KMS-11 (cell line): ENCODE measurements at regions not wholly inside any gene's neighbourhood (a gene's known extent, or its start where the extent isn't known, plus 50 kb on each side); places are given as distances from the start of the nearest gene placed in this dataset.

Experiments used
- H2AFZ ChIP-seq: fragments of 200-600 bp; sonication (generic); 2 replicates; pipeline ENCODE4 v1.6.1; 2016; ENCODE audit warnings: antibody characterized with exemption, mixed run types, low read depth
- H3K27ac ChIP-seq: fragments of 200-600 bp; sonication (generic); 2 replicates; pipeline ENCODE4 v1.6.1; 2016; ENCODE audit warnings: mild to moderate bottlenecking, mixed run types
- H3K27me3 ChIP-seq: fragments of 200-600 bp; sonication (generic); 2 replicates; pipeline ENCODE4 v1.6.1; 2017; ENCODE audit warnings: mild to moderate bottlenecking, low read depth, mixed run types, moderate library complexity; ENCODE audit not compliant: insufficient read depth
- H3K36me3 ChIP-seq: fragments of 200-600 bp; sonication (generic); 2 replicates; pipeline ENCODE4 v1.6.1; 2017; ENCODE audit warnings: mild to moderate bottlenecking, mixed run types; ENCODE audit not compliant: insufficient read depth
- H3K4me1 ChIP-seq: fragments of 200-600 bp; sonication (generic); 2 replicates; pipeline ENCODE4 v1.6.1; 2016; ENCODE audit warnings: mild to moderate bottlenecking, low read depth, mixed run types; ENCODE audit not compliant: poor library complexity, severe bottlenecking
- H3K4me2 ChIP-seq: fragments of 200-600 bp; sonication (generic); 2 replicates; pipeline ENCODE4 v1.7.0; 2016; ENCODE audit warnings: mild to moderate bottlenecking, mixed run types
- H3K4me3 ChIP-seq: fragments of 200-600 bp; sonication (generic); IDR thresholded peaks from 2 replicates; pipeline ENCODE4 v1.6.1; 2017; ENCODE audit warnings: low read depth, low read length, mixed read lengths; ENCODE audit not compliant: insufficient read depth
- H3K79me2 ChIP-seq: fragments of 200-600 bp; sonication (generic); 2 replicates; pipeline ENCODE4 v1.6.1; 2016; ENCODE audit warnings: low read depth, mixed run types; ENCODE audit not compliant: insufficient read depth
- H3K9ac ChIP-seq: fragments of 200-600 bp; sonication (generic); 2 replicates; pipeline ENCODE4 v1.6.1; 2016; ENCODE audit warnings: mild to moderate bottlenecking, mixed run types
- H4K20me1 ChIP-seq: fragments of 200-600 bp; sonication (generic); 2 replicates; pipeline ENCODE4 v1.6.1; 2016; ENCODE audit warnings: mild to moderate bottlenecking, mixed run types; ENCODE audit not compliant: insufficient read depth
- CTCF ChIP-seq: fragments of 200-600 bp; sonication (generic); conservative IDR thresholded peaks from 2 replicates; pipeline ENCODE4 v1.6.1; 2017; ENCODE audit warnings: low read depth, mild to moderate bottlenecking, antibody characterized with exemption, low read length, moderate library complexity, mixed read lengths

GRCh38 chr7:42753367-42753766, 158.5 kb downstream of the C7orf25 start:
- TF ChIP-seq CTCF: no peak
- Histone ChIP-seq H3K27me3 (no peaks in the 10 kb centered on the region), H4K20me1 (no peaks in the 10 kb centered on the region), H3K4me3 (no peak overlapping the region), H3K79me2 (no peaks in the 10 kb centered on the region), H3K36me3 (no peaks in the 10 kb centered on the region), H3K27ac (no peak overlapping the region), H2AFZ (no peak overlapping the region), H3K4me2 (no peak overlapping the region), H3K9ac (no peak overlapping the region), H3K4me1 (no peaks in the 10 kb centered on the region)

GRCh38 chr7:42750172-42750571, 161.7 kb downstream of the C7orf25 start:
- Histone ChIP-seq H2AFZ (no peak overlapping the region), H3K27me3 (no peaks in the 10 kb centered on the region), H3K27ac (no peak overlapping the region), H3K9ac (no peak overlapping the region), H3K4me2 (no peak overlapping the region), H3K36me3 (no peaks in the 10 kb centered on the region), H3K4me1 (no peaks in the 10 kb centered on the region), H3K4me3 (no peak overlapping the region), H4K20me1 (no peaks in the 10 kb centered on the region), H3K79me2 (no peaks in the 10 kb centered on the region)
- no peak for TF ChIP-seq CTCF

GRCh38 chr7:42747044-42747443, 164.8 kb downstream of the C7orf25 start:
- Histone ChIP-seq H3K9ac (no peak overlapping the region), H4K20me1 (no peaks in the 10 kb centered on the region), H2AFZ (no peak overlapping the region), H3K79me2 (no peaks in the 10 kb centered on the region), H3K27me3 (no peaks in the 10 kb centered on the region), H3K4me2 (no peak overlapping the region), H3K4me3 (no peak overlapping the region), H3K36me3 (no peaks in the 10 kb centered on the region), H3K27ac (no peak overlapping the region), H3K4me1 (no peaks in the 10 kb centered on the region)
- TF ChIP-seq CTCF: no peak

- Histone ChIP-seq H2AFZ (no peak overlapping the region), H3K4me1 (no peaks in the 10 kb centered on the region), H4K20me1 (no peaks in the 10 kb centered on the region), H3K4me3 (no peak overlapping the region), H3K27ac (no peak overlapping the region), H3K36me3 (no peaks in the 10 kb centered on the region), H3K9ac (no peak overlapping the region), H3K27me3 (no peaks in the 10 kb centered on the region), H3K4me2 (no peak overlapping the region), H3K79me2 (no peaks in the 10 kb centered on the region)
- TF ChIP-seq CTCF: no peak
Measured at GRCh38 chr7:42746214-42746613, 165.7 kb downstream of the C7orf25 start.
